SK-N-SH treated with all-trans-retinoic acid at 6 μM for 48 hours (cell line): ENCODE measurements at regions not wholly inside any gene's neighbourhood (a gene's known extent, or its start where the extent isn't known, plus 50 kb on each side); places are given as distances from the start of the nearest gene placed in this dataset.

Experiments
- ATAC-seq: fragments of 200-7000 bp; cut with Tn5 transposase; 3 replicates; pipeline ENCODE4 v1.9.1; 2020; ENCODE audit warnings: mild to moderate bottlenecking, moderate library complexity
- ARNTL ChIP-seq: fragments of 450-650 bp; formaldehyde crosslinking; IDR thresholded peaks from 2 replicates; pipeline ENCODE4 v1.5.0; 2020; ENCODE audit warnings: low read depth, mild to moderate bottlenecking, moderate library complexity, borderline replicate concordance
- BACH2 ChIP-seq: fragments of 250-450 bp; sonication (Bioruptor Pico); IDR thresholded peaks from 2 replicates; pipeline ENCODE4 v1.9.0; 2021; ENCODE audit warnings: mild to moderate bottlenecking, borderline replicate concordance
- CSDC2 ChIP-seq: fragments of 250-450 bp; sonication (Bioruptor Pico); IDR thresholded peaks from 2 replicates; pipeline ENCODE4 v1.5.0; 2020; ENCODE audit warnings: mild to moderate bottlenecking, moderate library complexity
- ESRRG ChIP-seq: fragments of 250-450 bp; sonication (Bioruptor Pico); IDR thresholded peaks from 2 replicates; pipeline ENCODE4 v1.6.1; 2021; ENCODE audit warnings: mild to moderate bottlenecking
- GLIS3 ChIP-seq: fragments of 250-450 bp; sonication (Bioruptor Pico); IDR thresholded peaks from 2 replicates; pipeline ENCODE4 v1.5.0; 2020; ENCODE audit warnings: mild to moderate bottlenecking, moderate library complexity
- ISL1 ChIP-seq: fragments of 250-450 bp; sonication (Bioruptor Pico); IDR thresholded peaks from 2 replicates; pipeline ENCODE4 v2.1.2; 2022; ENCODE audit warnings: mild to moderate bottlenecking, moderate library complexity
- OSR1 ChIP-seq: fragments of 250-450 bp; sonication (Bioruptor Pico); IDR thresholded peaks from 2 replicates; pipeline ENCODE4 v1.8.0; 2022; ENCODE audit warnings: moderate library complexity, mild to moderate bottlenecking, inconsistent platforms
- PPARA ChIP-seq: fragments of 250-450 bp; sonication (Bioruptor Pico); IDR thresholded peaks from 2 replicates; pipeline ENCODE4 v1.5.0; 2020; ENCODE audit warnings: mild to moderate bottlenecking, borderline replicate concordance
- TCF4 ChIP-seq: fragments of 250-450 bp; sonication (Bioruptor Pico); IDR thresholded peaks from 2 replicates; pipeline ENCODE4 v1.8.0; 2021; ENCODE audit warnings: mild to moderate bottlenecking, moderate library complexity, borderline replicate concordance
- TOX ChIP-seq: fragments of 250-450 bp; sonication (Bioruptor Pico); IDR thresholded peaks from 2 replicates; pipeline ENCODE4 v1.8.0; 2021; ENCODE audit warnings: mild to moderate bottlenecking, moderate library complexity, borderline replicate concordance
- ZC3H10 ChIP-seq: fragments of 250-450 bp; sonication (Bioruptor Pico); IDR thresholded peaks from 2 replicates; pipeline ENCODE4 v1.5.1; 2021; ENCODE audit warnings: mild to moderate bottlenecking, moderate library complexity
- ZFP3 ChIP-seq: fragments of 250-450 bp; sonication (Bioruptor Pico); IDR thresholded peaks from 2 replicates; pipeline ENCODE4 v1.5.0; 2020; ENCODE audit warnings: mild to moderate bottlenecking, moderate library complexity
- ZNF565 ChIP-seq: fragments of 450-650 bp; formaldehyde crosslinking; conservative IDR thresholded peaks from 2 replicates; pipeline ENCODE4 v1.5.0; 2020; ENCODE audit warnings: low read depth, mild to moderate bottlenecking, moderate library complexity
- ZNF70 ChIP-seq: fragments of 450-650 bp; formaldehyde crosslinking; IDR thresholded peaks from 2 replicates; pipeline ENCODE4 v1.5.0; 2020; ENCODE audit warnings: mild to moderate bottlenecking, moderate library complexity
- ZNF8 ChIP-seq: fragments of 450-650 bp; formaldehyde crosslinking; IDR thresholded peaks from 2 replicates; pipeline ENCODE4 v1.5.0; 2020; ENCODE audit warnings: mild to moderate bottlenecking, moderate library complexity
- TF ChIP-seq, protein P1 (sequence below): fragments of 250-450 bp; sonication (Bioruptor Pico); IDR thresholded peaks from 2 replicates; pipeline ENCODE4 v1.8.0; 2021; ENCODE audit warnings: low read depth, mild to moderate bottlenecking, moderate library complexity, borderline replicate concordance
- TF ChIP-seq, protein P2 (sequence below): fragments of 250-450 bp; sonication (Bioruptor Pico); IDR thresholded peaks from 2 replicates; pipeline ENCODE4 v1.5.0; 2020; ENCODE audit warnings: mild to moderate bottlenecking, moderate library complexity
- TF ChIP-seq, protein P3 (sequence below): fragments of 250-450 bp; sonication (Bioruptor Pico); IDR thresholded peaks from 2 replicates; pipeline ENCODE4 v1.5.1; 2021; ENCODE audit warnings: mild to moderate bottlenecking, moderate library complexity
- TF ChIP-seq, protein P4 (sequence below): fragments of 250-450 bp; sonication (Bioruptor Pico); IDR thresholded peaks from 2 replicates; pipeline ENCODE4 v1.5.1; 2020; ENCODE audit warnings: low read depth, mild to moderate bottlenecking, moderate library complexity
- TF ChIP-seq, protein P5 (sequence below): fragments of 250-450 bp; sonication (Bioruptor Pico); IDR thresholded peaks from 2 replicates; pipeline ENCODE4 v1.8.0; 2020; ENCODE audit warnings: mild to moderate bottlenecking, moderate library complexity, borderline replicate concordance

DNA sequence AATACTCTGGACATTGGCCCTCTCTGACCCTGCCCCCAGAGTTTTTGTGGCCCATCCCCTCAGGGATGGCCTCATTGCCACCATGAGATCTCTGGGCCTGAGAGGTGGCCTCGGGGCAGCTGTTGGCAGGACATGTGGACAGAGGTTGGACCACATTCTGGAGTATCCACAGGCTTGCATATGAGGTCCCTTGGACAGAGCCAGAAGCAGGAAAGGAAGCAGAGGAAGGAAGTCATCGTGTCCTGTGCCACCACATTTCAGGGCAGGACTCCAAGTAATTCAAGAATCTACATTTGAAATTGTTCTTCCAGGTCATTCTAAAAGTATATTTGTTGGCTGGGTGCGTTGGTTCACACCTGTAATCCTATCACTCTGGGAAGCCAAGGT is 95.9 kb upstream of the PPP2R5A start:
- ATAC-seq = no peak

DNA sequence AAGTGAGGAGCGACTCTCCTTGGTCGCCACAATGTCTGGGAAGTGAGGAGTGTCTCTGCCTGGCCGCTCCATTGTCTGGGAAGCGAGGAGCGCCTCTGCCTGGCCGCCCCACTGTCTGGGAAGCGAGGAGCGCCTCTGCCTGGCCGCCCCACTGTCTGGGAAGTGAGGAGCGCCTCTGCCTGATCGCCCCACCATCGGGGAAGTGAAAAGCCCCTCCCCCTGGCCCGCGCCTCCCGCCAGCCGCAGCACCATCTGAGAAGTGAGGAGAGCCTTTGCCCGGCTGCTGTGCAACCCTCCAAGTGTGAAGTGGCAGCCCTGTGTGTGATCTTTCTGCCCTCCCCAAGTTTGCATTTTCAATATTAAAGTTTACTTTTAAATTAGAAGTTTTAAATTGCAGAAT is 95.0 kb upstream of the PPP2R5A start:
- no peak for ATAC-seq
- TF ChIP-seq, protein P1, sequence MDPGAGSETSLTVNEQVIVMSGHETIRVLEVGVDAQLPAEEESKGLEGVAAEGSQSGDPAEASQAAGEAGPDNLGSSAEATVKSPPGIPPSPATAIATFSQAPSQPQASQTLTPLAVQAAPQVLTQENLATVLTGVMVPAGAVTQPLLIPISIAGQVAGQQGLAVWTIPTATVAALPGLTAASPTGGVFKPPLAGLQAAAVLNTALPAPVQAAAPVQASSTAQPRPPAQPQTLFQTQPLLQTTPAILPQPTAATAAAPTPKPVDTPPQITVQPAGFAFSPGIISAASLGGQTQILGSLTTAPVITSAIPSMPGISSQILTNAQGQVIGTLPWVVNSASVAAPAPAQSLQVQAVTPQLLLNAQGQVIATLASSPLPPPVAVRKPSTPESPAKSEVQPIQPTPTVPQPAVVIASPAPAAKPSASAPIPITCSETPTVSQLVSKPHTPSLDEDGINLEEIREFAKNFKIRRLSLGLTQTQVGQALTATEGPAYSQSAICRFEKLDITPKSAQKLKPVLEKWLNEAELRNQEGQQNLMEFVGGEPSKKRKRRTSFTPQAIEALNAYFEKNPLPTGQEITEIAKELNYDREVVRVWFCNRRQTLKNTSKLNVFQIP (CRISPR knock-in tag) = no peak

More for the DNA sequence above, 95.9 kb upstream of the PPP2R5A start:
- no peak for TF ChIP-seq GLIS3 (CRISPR knock-in tag)
- TF ChIP-seq ZNF565 = no peak
- no peak for TF ChIP-seq BACH2
- TF ChIP-seq OSR1 (CRISPR knock-in tag) = no peak
- no peak for TF ChIP-seq TOX (CRISPR knock-in tag)
- no peak for TF ChIP-seq PPARA (CRISPR knock-in tag)
- no peak for TF ChIP-seq TCF4 (CRISPR knock-in tag)
- TF ChIP-seq ZNF70 (CRISPR knock-in tag) = no peak
- no peak for TF ChIP-seq ZFP3
- TF ChIP-seq, protein P1 (CRISPR knock-in tag) = no peak
- TF ChIP-seq, protein P2, sequence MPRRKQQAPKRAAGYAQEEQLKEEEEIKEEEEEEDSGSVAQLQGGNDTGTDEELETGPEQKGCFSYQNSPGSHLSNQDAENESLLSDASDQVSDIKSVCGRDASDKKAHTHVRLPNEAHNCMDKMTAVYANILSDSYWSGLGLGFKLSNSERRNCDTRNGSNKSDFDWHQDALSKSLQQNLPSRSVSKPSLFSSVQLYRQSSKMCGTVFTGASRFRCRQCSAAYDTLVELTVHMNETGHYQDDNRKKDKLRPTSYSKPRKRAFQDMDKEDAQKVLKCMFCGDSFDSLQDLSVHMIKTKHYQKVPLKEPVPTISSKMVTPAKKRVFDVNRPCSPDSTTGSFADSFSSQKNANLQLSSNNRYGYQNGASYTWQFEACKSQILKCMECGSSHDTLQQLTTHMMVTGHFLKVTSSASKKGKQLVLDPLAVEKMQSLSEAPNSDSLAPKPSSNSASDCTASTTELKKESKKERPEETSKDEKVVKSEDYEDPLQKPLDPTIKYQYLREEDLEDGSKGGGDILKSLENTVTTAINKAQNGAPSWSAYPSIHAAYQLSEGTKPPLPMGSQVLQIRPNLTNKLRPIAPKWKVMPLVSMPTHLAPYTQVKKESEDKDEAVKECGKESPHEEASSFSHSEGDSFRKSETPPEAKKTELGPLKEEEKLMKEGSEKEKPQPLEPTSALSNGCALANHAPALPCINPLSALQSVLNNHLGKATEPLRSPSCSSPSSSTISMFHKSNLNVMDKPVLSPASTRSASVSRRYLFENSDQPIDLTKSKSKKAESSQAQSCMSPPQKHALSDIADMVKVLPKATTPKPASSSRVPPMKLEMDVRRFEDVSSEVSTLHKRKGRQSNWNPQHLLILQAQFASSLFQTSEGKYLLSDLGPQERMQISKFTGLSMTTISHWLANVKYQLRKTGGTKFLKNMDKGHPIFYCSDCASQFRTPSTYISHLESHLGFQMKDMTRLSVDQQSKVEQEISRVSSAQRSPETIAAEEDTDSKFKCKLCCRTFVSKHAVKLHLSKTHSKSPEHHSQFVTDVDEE (CRISPR knock-in tag) = no peak
- no peak for TF ChIP-seq CSDC2
- TF ChIP-seq ISL1 (CRISPR knock-in tag) = no peak
- no peak for TF ChIP-seq ZNF8
- no peak for TF ChIP-seq ZC3H10 (CRISPR knock-in tag)
- TF ChIP-seq, protein P3, sequence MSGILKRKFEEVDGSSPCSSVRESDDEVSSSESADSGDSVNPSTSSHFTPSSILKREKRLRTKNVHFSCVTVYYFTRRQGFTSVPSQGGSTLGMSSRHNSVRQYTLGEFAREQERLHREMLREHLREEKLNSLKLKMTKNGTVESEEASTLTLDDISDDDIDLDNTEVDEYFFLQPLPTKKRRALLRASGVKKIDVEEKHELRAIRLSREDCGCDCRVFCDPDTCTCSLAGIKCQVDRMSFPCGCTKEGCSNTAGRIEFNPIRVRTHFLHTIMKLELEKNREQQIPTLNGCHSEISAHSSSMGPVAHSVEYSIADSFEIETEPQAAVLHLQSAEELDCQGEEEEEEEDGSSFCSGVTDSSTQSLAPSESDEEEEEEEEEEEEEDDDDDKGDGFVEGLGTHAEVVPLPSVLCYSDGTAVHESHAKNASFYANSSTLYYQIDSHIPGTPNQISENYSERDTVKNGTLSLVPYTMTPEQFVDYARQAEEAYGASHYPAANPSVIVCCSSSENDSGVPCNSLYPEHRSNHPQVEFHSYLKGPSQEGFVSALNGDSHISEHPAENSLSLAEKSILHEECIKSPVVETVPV (CRISPR knock-in tag) = no peak
- TF ChIP-seq, protein P4, sequence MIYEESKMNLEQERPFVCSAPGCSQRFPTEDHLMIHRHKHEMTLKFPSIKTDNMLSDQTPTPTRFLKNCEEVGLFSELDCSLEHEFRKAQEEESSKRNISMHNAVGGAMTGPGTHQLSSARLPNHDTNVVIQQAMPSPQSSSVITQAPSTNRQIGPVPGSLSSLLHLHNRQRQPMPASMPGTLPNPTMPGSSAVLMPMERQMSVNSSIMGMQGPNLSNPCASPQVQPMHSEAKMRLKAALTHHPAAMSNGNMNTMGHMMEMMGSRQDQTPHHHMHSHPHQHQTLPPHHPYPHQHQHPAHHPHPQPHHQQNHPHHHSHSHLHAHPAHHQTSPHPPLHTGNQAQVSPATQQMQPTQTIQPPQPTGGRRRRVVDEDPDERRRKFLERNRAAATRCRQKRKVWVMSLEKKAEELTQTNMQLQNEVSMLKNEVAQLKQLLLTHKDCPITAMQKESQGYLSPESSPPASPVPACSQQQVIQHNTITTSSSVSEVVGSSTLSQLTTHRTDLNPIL = no peak
- TF ChIP-seq ESRRG (CRISPR knock-in tag) = no peak
- TF ChIP-seq ARNTL (CRISPR knock-in tag) = no peak
- TF ChIP-seq, protein P5, sequence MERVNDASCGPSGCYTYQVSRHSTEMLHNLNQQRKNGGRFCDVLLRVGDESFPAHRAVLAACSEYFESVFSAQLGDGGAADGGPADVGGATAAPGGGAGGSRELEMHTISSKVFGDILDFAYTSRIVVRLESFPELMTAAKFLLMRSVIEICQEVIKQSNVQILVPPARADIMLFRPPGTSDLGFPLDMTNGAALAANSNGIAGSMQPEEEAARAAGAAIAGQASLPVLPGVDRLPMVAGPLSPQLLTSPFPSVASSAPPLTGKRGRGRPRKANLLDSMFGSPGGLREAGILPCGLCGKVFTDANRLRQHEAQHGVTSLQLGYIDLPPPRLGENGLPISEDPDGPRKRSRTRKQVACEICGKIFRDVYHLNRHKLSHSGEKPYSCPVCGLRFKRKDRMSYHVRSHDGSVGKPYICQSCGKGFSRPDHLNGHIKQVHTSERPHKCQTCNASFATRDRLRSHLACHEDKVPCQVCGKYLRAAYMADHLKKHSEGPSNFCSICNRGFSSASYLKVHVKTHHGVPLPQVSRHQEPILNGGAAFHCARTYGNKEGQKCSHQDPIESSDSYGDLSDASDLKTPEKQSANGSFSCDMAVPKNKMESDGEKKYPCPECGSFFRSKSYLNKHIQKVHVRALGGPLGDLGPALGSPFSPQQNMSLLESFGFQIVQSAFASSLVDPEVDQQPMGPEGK (CRISPR knock-in tag) = no peak
